ENCODE measurements at regions not wholly inside any gene's neighbourhood (a gene's known extent, or its start where the extent isn't known, plus 50 kb on each side); places are given as distances from the start of the nearest gene placed in this dataset.

- ChIA-PET POLR2A (no interaction called here), CTCF (no interaction called here)
- TF ChIP-seq CTCF (IDR thresholded peaks at IDR 0.05; ENCODE audit: insufficient read depth in 1 of 2, low read depth in 1 of 2, low read length in 1 of 2, severe bottlenecking in 1 of 2, unreplicated experiment in 1 of 2) = no peak
- DNase-seq = no peak
- Mint-ChIP-seq H3K9me3 (ENCODE audit: unreplicated experiment) (no peaks in the 10 kb centered on the region), H3K27ac (ENCODE audit: unreplicated experiment) (no peak overlapping the region), H3K27me3 (ENCODE audit: insufficient read depth, unreplicated experiment) (no peaks in the 10 kb centered on the region), H3K36me3 (ENCODE audit: insufficient read depth, unreplicated experiment) (no peaks in the 10 kb centered on the region), H3K4me3 (ENCODE audit: unreplicated experiment) (no peak overlapping the region), H3K4me1 (ENCODE audit: low read depth, unreplicated experiment) (no peaks in the 10 kb centered on the region)
- intact Hi-C loops (cut with micrococcal nuclease; ENCODE audit: unreplicated experiment) = no loop called here
- Histone ChIP-seq H3K36me3 (ENCODE audit: control insufficient read depth, insufficient read depth, low read length) (no peaks in the 10 kb centered on the region), H3K9me3 (0 out of 2 replicates have a peak, but pooled peaks cover 3% of the 10 kb centered on the region), H3K4me1 (no peaks in the 10 kb centered on the region), H3K4me3 (ENCODE audit: low read depth, low read length) (no peak overlapping the region), H3K27me3 (replicated peaks; ENCODE audit: control insufficient read depth, insufficient read depth, low read length) (no peaks in the 10 kb centered on the region)
- no TSS peak for BruUV-seq (replicated peaks)
These were observed 62.1 kb upstream of the CAPRIN1 start for GRCh38 chr11:33989461-33989860.

- no peak overlapping the region for H3K4me3 Mint-ChIP-seq (ENCODE audit: unreplicated experiment)
- H3K9me3 Mint-ChIP-seq (ENCODE audit: unreplicated experiment) = no peaks in the 10 kb centered on the region
- Histone ChIP-seq H3K27me3 (replicated peaks; ENCODE audit: control insufficient read depth, insufficient read depth, low read length) (no peaks in the 10 kb centered on the region), H3K9me3 (0 out of 2 replicates have a peak, but pooled peaks cover 4% of the 10 kb centered on the region), H3K4me1 (no peaks in the 10 kb centered on the region), H3K36me3 (ENCODE audit: control insufficient read depth, insufficient read depth, low read length) (no peaks in the 10 kb centered on the region), H3K4me3 (ENCODE audit: low read depth, low read length) (no peak overlapping the region)
- H3K27me3 Mint-ChIP-seq (ENCODE audit: insufficient read depth, unreplicated experiment) = no peaks in the 10 kb centered on the region
- POLR2A ChIA-PET = no interaction called here
- BruUV-seq (replicated peaks) = no TSS peak
- intact Hi-C loops (cut with micrococcal nuclease; ENCODE audit: unreplicated experiment) = loop anchor here (1.0 kb wide), 1 partner anchor 130 kb away; no protein-coding TSS in a partner anchor
- no peaks in the 10 kb centered on the region for H3K4me1 Mint-ChIP-seq (ENCODE audit: low read depth, unreplicated experiment)
- CTCF ChIA-PET = interaction anchor here (0.6 to 1.1 kb wide), 4 partner anchors 14 to 369 kb away, joined by 3 to 9 read pairs (median 4); partner anchors contain the start of gene ABTB2
- no peaks in the 10 kb centered on the region for H3K36me3 Mint-ChIP-seq (ENCODE audit: insufficient read depth, unreplicated experiment)
- no peak for TF ChIP-seq CTCF (IDR thresholded peaks at IDR 0.05; ENCODE audit: insufficient read depth in 1 of 2, low read depth in 1 of 2, low read length in 1 of 2, severe bottlenecking in 1 of 2, unreplicated experiment in 1 of 2)
- DNase-seq = no peak
- H3K27ac Mint-ChIP-seq (ENCODE audit: unreplicated experiment) = no peak overlapping the region
These were observed 62.8 kb upstream of the CAPRIN1 start for GRCh38 chr11:33988586-33989370.

- ChIA-PET POLR2A (no interaction called here), CTCF (interaction anchor here (0.5 to 1.1 kb wide), 7 partner anchors 13 to 481 kb away, joined by 3 to 9 read pairs (median 4); no protein-coding TSS in a partner anchor)
- Mint-ChIP-seq H3K27me3 (ENCODE audit: insufficient read depth, unreplicated experiment) (no peaks in the 10 kb centered on the region), H3K9me3 (ENCODE audit: unreplicated experiment) (no peaks in the 10 kb centered on the region), H3K4me3 (ENCODE audit: unreplicated experiment) (no peak overlapping the region), H3K36me3 (ENCODE audit: insufficient read depth, unreplicated experiment) (no peaks in the 10 kb centered on the region), H3K4me1 (ENCODE audit: low read depth, unreplicated experiment) (no peaks in the 10 kb centered on the region), H3K27ac (ENCODE audit: unreplicated experiment) (no peak overlapping the region)
- BruUV-seq (replicated peaks) = no TSS peak
- Histone ChIP-seq H3K4me3 (ENCODE audit: low read depth, low read length) (no peak overlapping the region), H3K9me3 (0 out of 2 replicates have a peak, but pooled peaks cover 4% of the 10 kb centered on the region), H3K36me3 (ENCODE audit: control insufficient read depth, insufficient read depth, low read length) (no peaks in the 10 kb centered on the region), H3K4me1 (no peaks in the 10 kb centered on the region), H3K27me3 (replicated peaks; ENCODE audit: control insufficient read depth, insufficient read depth, low read length) (no peaks in the 10 kb centered on the region)
- intact Hi-C loops (cut with micrococcal nuclease; ENCODE audit: unreplicated experiment) = loop anchor here (1.0 kb wide), 1 partner anchor 130 kb away; no protein-coding TSS in a partner anchor
- peak; percentile 71 to 77 for DNase-seq
- peak; percentile 71 to 77 for TF ChIP-seq CTCF (IDR thresholded peaks at IDR 0.05; ENCODE audit: insufficient read depth in 1 of 2, low read depth in 1 of 2, low read length in 1 of 2, severe bottlenecking in 1 of 2, unreplicated experiment in 1 of 2)
These were observed 63.5 kb upstream of the CAPRIN1 start for GRCh38 chr11:33987975-33988580.
